GM18870 (cell line): ENCODE measurements at regions not wholly inside any gene's neighbourhood (a gene's known extent, or its start where the extent isn't known, plus 50 kb on each side); places are given as distances from the start of the nearest gene placed in this dataset.

Experiments
- ATAC-seq: cut with Tn5 transposase; IDR thresholded peaks from one replicate; pipeline ENCODE4 v1.9.1; 2021; ENCODE audit warnings: moderate library complexity; ENCODE audit not compliant: unreplicated experiment

- no peak for ATAC-seq
Measured at GRCh38 chr12:22740656-22741355, 115.8 kb downstream of the ETNK1 start.

GRCh38 chr12:22743700-22744099 lies 118.7 kb downstream of the ETNK1 start:
- no peak for ATAC-seq

- no peak for ATAC-seq
Measured at GRCh38 chr12:22744197-22744596, 119.2 kb downstream of the ETNK1 start.

- ATAC-seq: no peak
Measured at GRCh38 chr12:22746720-22747119, 121.7 kb downstream of the ETNK1 start.

- ATAC-seq: no peak
Measured at GRCh38 chr12:22755629-22756028, 130.7 kb downstream of the ETNK1 start.

GRCh38 chr12:22759769-22760674 lies 135.1 kb downstream of the ETNK1 start:
- ATAC-seq: no peak

GRCh38 chr12:22765421-22766130 lies 140.6 kb downstream of the ETNK1 start:
- ATAC-seq: no peak

GRCh38 chr12:22766911-22767420 lies 142.0 kb downstream of the ETNK1 start:
- ATAC-seq: no peak

- ATAC-seq: no peak
Measured at GRCh38 chr12:22781339-22781738, 156.4 kb downstream of the ETNK1 start.

- no peak for ATAC-seq
Measured at GRCh38 chr12:22787557-22787956, 162.6 kb downstream of the ETNK1 start.

- ATAC-seq: no peak
Measured at GRCh38 chr12:22788913-22789312, 163.9 kb downstream of the ETNK1 start.

- ATAC-seq: no peak
Measured at GRCh38 chr12:22792138-22792537, 167.2 kb downstream of the ETNK1 start.

GRCh38 chr12:22794017-22794416 lies 169.0 kb downstream of the ETNK1 start:
- no peak for ATAC-seq

GRCh38 chr12:22796941-22797630 lies 172.1 kb downstream of the ETNK1 start:
- ATAC-seq: no peak

- no peak for ATAC-seq
Measured at GRCh38 chr12:22797701-22798100, 172.7 kb downstream of the ETNK1 start.

GRCh38 chr12:22798116-22798515 lies 173.1 kb downstream of the ETNK1 start:
- no peak for ATAC-seq

GRCh38 chr12:22799503-22799902 lies 174.5 kb downstream of the ETNK1 start:
- no peak for ATAC-seq

- no peak for ATAC-seq
Measured at GRCh38 chr12:22800332-22800731, 175.4 kb downstream of the ETNK1 start.

- no peak for ATAC-seq
Measured at GRCh38 chr12:22802883-22803630, 178.1 kb downstream of the ETNK1 start.

- no peak for ATAC-seq
Measured at GRCh38 chr12:22803725-22804124, 178.8 kb downstream of the ETNK1 start.
